KMS-11 (cell line): ENCODE measurements at regions not wholly inside any gene's neighbourhood (a gene's known extent, or its start where the extent isn't known, plus 50 kb on each side); places are given as distances from the start of the nearest gene placed in this dataset.

Experiments
- H2AFZ ChIP-seq: fragments of 200-600 bp; sonication (generic); 2 replicates; pipeline ENCODE4 v1.6.1; 2016; ENCODE audit warnings: antibody characterized with exemption, mixed run types, low read depth
- H3K27ac ChIP-seq: fragments of 200-600 bp; sonication (generic); 2 replicates; pipeline ENCODE4 v1.6.1; 2016; ENCODE audit warnings: mild to moderate bottlenecking, mixed run types
- H3K27me3 ChIP-seq: fragments of 200-600 bp; sonication (generic); 2 replicates; pipeline ENCODE4 v1.6.1; 2017; ENCODE audit warnings: mild to moderate bottlenecking, low read depth, mixed run types, moderate library complexity; ENCODE audit not compliant: insufficient read depth
- H3K36me3 ChIP-seq: fragments of 200-600 bp; sonication (generic); 2 replicates; pipeline ENCODE4 v1.6.1; 2017; ENCODE audit warnings: mild to moderate bottlenecking, mixed run types; ENCODE audit not compliant: insufficient read depth
- H3K4me1 ChIP-seq: fragments of 200-600 bp; sonication (generic); 2 replicates; pipeline ENCODE4 v1.6.1; 2016; ENCODE audit warnings: mild to moderate bottlenecking, low read depth, mixed run types; ENCODE audit not compliant: poor library complexity, severe bottlenecking
- H3K4me2 ChIP-seq: fragments of 200-600 bp; sonication (generic); 2 replicates; pipeline ENCODE4 v1.7.0; 2016; ENCODE audit warnings: mild to moderate bottlenecking, mixed run types
- H3K4me3 ChIP-seq: fragments of 200-600 bp; sonication (generic); IDR thresholded peaks from 2 replicates; pipeline ENCODE4 v1.6.1; 2017; ENCODE audit warnings: low read depth, low read length, mixed read lengths; ENCODE audit not compliant: insufficient read depth
- H3K79me2 ChIP-seq: fragments of 200-600 bp; sonication (generic); 2 replicates; pipeline ENCODE4 v1.6.1; 2016; ENCODE audit warnings: low read depth, mixed run types; ENCODE audit not compliant: insufficient read depth
- H3K9ac ChIP-seq: fragments of 200-600 bp; sonication (generic); 2 replicates; pipeline ENCODE4 v1.6.1; 2016; ENCODE audit warnings: mild to moderate bottlenecking, mixed run types
- H4K20me1 ChIP-seq: fragments of 200-600 bp; sonication (generic); 2 replicates; pipeline ENCODE4 v1.6.1; 2016; ENCODE audit warnings: mild to moderate bottlenecking, mixed run types; ENCODE audit not compliant: insufficient read depth
- CTCF ChIP-seq: fragments of 200-600 bp; sonication (generic); conservative IDR thresholded peaks from 2 replicates; pipeline ENCODE4 v1.6.1; 2017; ENCODE audit warnings: low read depth, mild to moderate bottlenecking, antibody characterized with exemption, low read length, moderate library complexity, mixed read lengths

DNA sequence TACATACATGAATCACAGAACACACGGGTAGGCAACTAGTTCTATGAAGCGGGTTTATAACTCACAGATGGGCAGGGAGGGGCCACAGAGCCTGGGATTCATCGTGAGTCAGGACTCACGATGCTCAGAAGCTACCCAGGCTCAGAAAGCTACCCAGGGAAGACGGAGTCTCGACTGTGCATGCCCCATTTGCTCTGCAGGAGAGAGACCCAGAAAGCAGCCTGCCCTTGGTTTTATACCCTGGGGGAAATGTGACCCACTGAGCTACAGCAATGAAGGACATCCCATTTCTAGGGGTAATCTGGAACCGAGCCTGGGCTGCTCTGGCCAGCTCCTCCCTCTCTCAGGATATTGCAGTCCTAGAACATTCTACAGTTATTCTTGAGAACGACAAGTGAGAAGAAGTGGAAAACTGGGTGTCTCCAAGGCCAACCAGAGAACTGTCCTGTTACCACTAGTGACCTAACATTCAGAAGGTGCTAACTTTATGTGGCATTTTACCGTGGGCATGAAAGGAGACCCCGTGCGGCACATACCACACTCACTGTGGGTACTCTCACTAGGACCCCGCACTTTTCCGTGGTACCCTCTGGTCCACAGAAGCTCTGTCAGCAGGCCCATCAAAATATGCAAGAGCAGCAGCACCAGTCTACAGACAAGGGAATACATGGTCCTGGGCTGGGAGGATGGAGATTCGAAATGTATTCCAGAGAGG, 201.9 kb upstream of the PMEPA1 start:
- no peak overlapping the region for H3K4me3 ChIP-seq
- no peak for TF ChIP-seq CTCF
- H3K36me3 ChIP-seq, result no peaks in the 10 kb centered on the region
- H4K20me1 ChIP-seq, result no peaks in the 10 kb centered on the region
- H3K27me3 ChIP-seq, result peaks cover 20% of the 10 kb centered on the region; the same call in 1 of the 2 replicates
- H2AFZ ChIP-seq, result no peak overlapping the region
- no peak overlapping the region for H3K27ac ChIP-seq
- no peak overlapping the region for H3K4me2 ChIP-seq
- H3K4me1 ChIP-seq, result no peaks in the 10 kb centered on the region
- no peaks in the 10 kb centered on the region for H3K79me2 ChIP-seq
- H3K9ac ChIP-seq, result no peak overlapping the region

DNA sequence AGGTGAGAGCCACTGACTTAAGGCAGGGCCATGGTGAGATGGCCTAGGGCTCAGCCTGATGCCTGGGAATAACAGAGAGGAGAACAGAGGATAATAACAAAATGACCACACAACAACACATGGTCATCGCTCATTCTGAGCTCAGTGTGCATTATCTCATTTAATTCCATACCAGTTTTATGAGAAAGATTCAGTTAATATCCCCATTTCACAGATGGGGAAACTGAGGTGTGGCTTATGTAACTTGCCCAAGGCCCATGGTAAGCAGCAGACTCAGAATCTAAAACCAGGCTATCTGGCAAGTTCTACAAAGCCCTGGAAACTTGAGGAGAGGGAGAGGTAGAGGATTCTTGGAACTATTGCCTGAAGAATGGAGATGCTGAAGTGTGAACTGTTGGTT, 200.9 kb upstream of the PMEPA1 start:
- no peaks in the 10 kb centered on the region for H3K79me2 ChIP-seq

DNA sequence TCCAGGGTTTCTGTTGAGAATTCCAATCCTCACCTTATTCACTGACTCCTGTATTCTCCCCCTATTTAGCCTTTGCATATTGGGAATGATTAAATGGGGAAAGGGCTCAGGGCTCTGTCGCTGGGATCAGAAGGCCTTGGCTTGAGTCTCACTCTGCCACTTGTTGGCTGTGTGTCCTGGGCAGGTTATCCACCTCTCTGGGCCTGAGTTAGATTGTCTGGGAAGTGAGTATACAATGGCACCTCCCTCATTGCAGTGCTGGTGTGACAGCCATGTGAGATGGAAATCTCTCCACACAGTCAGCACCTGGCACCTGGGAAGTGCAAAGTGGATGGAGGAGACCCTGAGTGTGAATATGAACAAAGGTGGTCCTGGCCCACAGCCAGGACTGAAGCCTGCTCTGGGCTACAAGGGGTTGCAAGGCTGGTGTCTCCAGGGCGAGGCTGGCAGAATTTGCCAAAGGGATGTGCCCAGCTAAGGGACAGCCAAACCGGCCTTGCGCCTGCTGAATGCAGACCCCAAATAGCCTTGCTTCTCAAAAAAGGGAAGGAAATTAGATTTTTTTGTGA, 200.0 kb upstream of the PMEPA1 start:
- Histone ChIP-seq H3K79me2 (no peaks in the 10 kb centered on the region), H3K9ac (no peak overlapping the region), H3K4me3 (no peak overlapping the region), H3K36me3 (no peaks in the 10 kb centered on the region), H2AFZ (no peak overlapping the region), H3K4me2 (no peak overlapping the region), H3K27ac (no peak overlapping the region), H4K20me1 (no peaks in the 10 kb centered on the region), H3K27me3 (peaks cover 20% of the 10 kb centered on the region; the same call in 1 of the 2 replicates), H3K4me1 (no peaks in the 10 kb centered on the region)
- TF ChIP-seq CTCF, result no peak

More for the DNA sequence above, 200.9 kb upstream of the PMEPA1 start:
- Histone ChIP-seq H3K9ac (no peak overlapping the region), H3K27me3 (peaks cover 20% of the 10 kb centered on the region; the same call in 1 of the 2 replicates), H4K20me1 (no peaks in the 10 kb centered on the region), H3K36me3 (no peaks in the 10 kb centered on the region), H3K4me2 (no peak overlapping the region), H2AFZ (no peak overlapping the region), H3K4me1 (no peaks in the 10 kb centered on the region), H3K4me3 (no peak overlapping the region), H3K27ac (no peak overlapping the region)
- TF ChIP-seq CTCF, result no peak

DNA sequence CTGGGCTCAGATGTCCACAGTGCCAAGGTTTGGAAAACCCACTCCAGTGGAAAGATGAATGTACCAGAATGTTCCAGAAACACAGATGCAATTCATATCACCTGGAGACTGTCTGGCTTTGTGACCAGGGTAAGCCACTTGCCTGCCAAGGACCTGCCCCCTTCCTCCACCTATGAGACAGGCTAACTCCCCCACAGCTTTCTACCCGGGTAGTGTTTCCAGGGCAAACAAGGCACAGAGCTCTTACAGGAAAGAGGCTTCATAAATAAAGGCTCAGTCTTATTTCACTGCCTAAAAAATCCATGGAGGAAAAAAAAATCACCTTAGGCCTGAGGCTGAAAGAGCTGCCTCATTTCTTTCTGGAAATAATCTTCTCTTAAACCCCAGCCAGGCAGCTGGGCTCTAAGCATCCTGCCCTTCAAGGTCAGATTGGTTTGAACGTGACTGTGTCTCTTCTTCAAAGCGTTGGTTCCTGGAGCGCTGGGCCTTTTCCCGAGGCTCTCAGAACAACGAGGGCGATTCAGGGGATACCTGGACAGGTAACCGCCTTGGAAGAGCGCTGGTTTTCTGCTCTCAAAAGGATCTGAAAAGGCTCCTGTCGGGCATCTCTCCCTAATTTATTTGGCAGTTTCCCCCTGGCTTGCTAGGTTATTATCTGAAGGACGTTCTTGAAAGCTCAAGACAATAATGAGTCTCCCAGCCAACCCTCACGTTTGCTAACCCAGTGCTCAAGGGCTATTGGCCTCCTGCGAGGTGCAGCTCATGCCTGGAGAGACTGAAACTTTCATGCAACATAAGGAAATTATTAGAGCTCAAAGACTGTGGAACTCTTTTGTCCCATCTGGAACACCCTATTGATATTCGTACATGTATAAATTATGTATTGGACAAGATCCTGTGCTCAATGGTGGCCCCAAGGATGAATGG, 199.2 kb upstream of the PMEPA1 start:
- Histone ChIP-seq H3K36me3 (no peaks in the 10 kb centered on the region), H3K27me3 (peaks cover 20% of the 10 kb centered on the region; the same call in 1 of the 2 replicates), H3K27ac (no peak overlapping the region), H4K20me1 (no peaks in the 10 kb centered on the region), H3K9ac (no peak overlapping the region), H2AFZ (no peak overlapping the region), H3K79me2 (no peaks in the 10 kb centered on the region), H3K4me3 (no peak overlapping the region), H3K4me1 (no peaks in the 10 kb centered on the region), H3K4me2 (no peak overlapping the region)
- no peak for TF ChIP-seq CTCF
